IMR-90 (cell line): ENCODE measurements at regions not wholly inside any gene's neighbourhood (a gene's known extent, or its start where the extent isn't known, plus 50 kb on each side); places are given as distances from the start of the nearest gene placed in this dataset.

Experiments
- ATAC-seq: fragments of 200-7000 bp; cut with Tn5 transposase; 2 replicates; pipeline ENCODE4 v1.9.1; 2020; ENCODE audit warnings: low read depth, mild to moderate bottlenecking, moderate library complexity
- BruUV-seq: library from RNA; stranded (reverse); fragments of 400-500 nt; replicated peaks from 2 replicates; lab custom pipeline; 2021; lab: Mats Ljungman, UMichigan
- CTCF ChIA-PET: fragments of 300-600 bp; formaldehyde crosslinking; extraction: SDS; loops from one replicate; lab custom pipeline; 2021; ENCODE audit warnings: antibody characterized with exemption; lab: Yijun Ruan, JAX
- POLR2A ChIA-PET: fragments of 300-600 bp; sonication (Branson Sonifier 250); formaldehyde crosslinking; loops from one replicate; lab custom pipeline; 2022; ENCODE audit warnings: antibody characterized with exemption; ENCODE audit not compliant: unreplicated experiment; lab: Charles Lee
- DNase-seq: peaks from one replicate; pipeline ENCODE4 v3.0.0; 2013
- H2AFZ ChIP-seq: replicated peaks from 2 replicates; pipeline ENCODE3; 2013; ENCODE audit warnings: low read length, mild to moderate bottlenecking; ENCODE audit not compliant: poor library complexity
- H2AK5ac ChIP-seq: 2 replicates; pipeline ENCODE4 v1.6.1; 2013; ENCODE audit warnings: low read depth, low read length, inconsistent platforms
- H2AK9ac ChIP-seq: replicated peaks from 2 replicates; pipeline ENCODE3; 2013; ENCODE audit warnings: mild to moderate bottlenecking, low read depth, low read length, moderate library complexity; ENCODE audit not compliant: poor library complexity
- H2BK120ac ChIP-seq: 2 replicates; pipeline ENCODE4 v1.6.1; 2013; ENCODE audit warnings: low read depth, low read length, inconsistent platforms
- H2BK15ac ChIP-seq: 3 replicates; pipeline ENCODE4 v1.6.1; 2013; ENCODE audit warnings: low read depth, low read length, inconsistent platforms
- H2BK20ac ChIP-seq: 2 replicates; pipeline ENCODE4 v1.6.1; 2013; ENCODE audit warnings: low read depth, mild to moderate bottlenecking, inconsistent platforms, low read length, moderate library complexity
- H2BK5ac ChIP-seq: 2 replicates; pipeline ENCODE4 v1.6.1; 2013; ENCODE audit warnings: mild to moderate bottlenecking, low read depth, low read length, inconsistent platforms; ENCODE audit not compliant: poor library complexity, severe bottlenecking
- H3K14ac ChIP-seq: replicated peaks from 2 replicates; pipeline ENCODE4 v1.6.1; 2013; ENCODE audit warnings: low read depth, low read length, inconsistent platforms
- H3K18ac ChIP-seq: 2 replicates; pipeline ENCODE4 v1.6.1; 2013; ENCODE audit warnings: low read depth, low read length, control low read depth
- H3K23ac ChIP-seq: 2 replicates; pipeline ENCODE4 v1.6.1; 2013; ENCODE audit warnings: low read depth, low read length, inconsistent platforms
- H3K27ac ChIP-seq: 2 replicates; pipeline ENCODE4 v1.5.1; 2013; ENCODE audit warnings: mild to moderate bottlenecking, control low read depth, low read length; ENCODE audit not compliant: insufficient read depth
- H3K27me3 ChIP-seq: 2 replicates; pipeline ENCODE4 v1.6.1; 2013; ENCODE audit warnings: low read length; ENCODE audit not compliant: control insufficient read depth, insufficient read depth
- H3K36me3 ChIP-seq: 2 replicates; pipeline ENCODE4 v1.6.1; 2013; ENCODE audit warnings: low read length, mixed read lengths; ENCODE audit not compliant: control insufficient read depth, insufficient read depth
- H3K4ac ChIP-seq: 2 replicates; pipeline ENCODE4 v1.6.1; 2013; ENCODE audit warnings: low read depth, low read length, inconsistent platforms
- H3K4me1 ChIP-seq: 2 replicates; pipeline ENCODE4 v1.6.1; 2013; ENCODE audit warnings: low read length, mixed read lengths; ENCODE audit not compliant: control insufficient read depth, insufficient read depth
- H3K4me2 ChIP-seq: 2 replicates; pipeline ENCODE4 v1.6.1; 2013; ENCODE audit warnings: low read depth, mild to moderate bottlenecking, control low read depth, low read length, moderate library complexity
- H3K4me3 ChIP-seq: 2 replicates; pipeline ENCODE4 v1.5.1; 2013; ENCODE audit warnings: low read depth, mild to moderate bottlenecking, control low read depth, low read length, moderate library complexity; ENCODE audit not compliant: insufficient read depth
- H3K56ac ChIP-seq: 2 replicates; pipeline ENCODE4 v1.6.1; 2013; ENCODE audit warnings: low read length, inconsistent platforms; ENCODE audit not compliant: insufficient read depth; ENCODE audit errors: extremely low read depth
- H3K79me1 ChIP-seq, 2 experiments: 2 replicates each; pipeline ENCODE4 v1.6.1; 2013; ENCODE audit warnings: low read length in 2 of 2, inconsistent platforms in 1 of 2, low read depth in 1 of 2
- H3K9ac ChIP-seq: 2 replicates; pipeline ENCODE4 v1.6.1; 2013; ENCODE audit warnings: low read depth, low read length, control low read depth
- H3K9me1 ChIP-seq: 2 replicates; pipeline ENCODE4 v1.6.1; 2013; ENCODE audit warnings: low read length, inconsistent platforms; ENCODE audit not compliant: insufficient read depth
- H3K9me3 ChIP-seq: 2 replicates; pipeline ENCODE4 v1.6.1; 2013; ENCODE audit warnings: low read length; ENCODE audit not compliant: control insufficient read depth, insufficient read depth
- H4K20me1 ChIP-seq: 2 replicates; pipeline ENCODE4 v1.6.1; 2013; ENCODE audit warnings: low read length, inconsistent platforms; ENCODE audit not compliant: insufficient read depth
- H4K5ac ChIP-seq: 2 replicates; pipeline ENCODE4 v1.6.1; 2013; ENCODE audit warnings: mild to moderate bottlenecking, low read depth, low read length, control low read depth
- H4K8ac ChIP-seq, 2 experiments: 2 replicates each; pipeline ENCODE4 v1.6.1; 2013; ENCODE audit warnings: low read depth in 2 of 2, low read length in 2 of 2, control low read depth in 1 of 2, inconsistent platforms in 1 of 2
- H4K91ac ChIP-seq: 2 replicates; pipeline ENCODE4 v1.6.1; 2013; ENCODE audit warnings: low read depth, low read length, inconsistent platforms; ENCODE audit not compliant: insufficient read depth
- CHD1 ChIP-seq: IDR thresholded peaks from 2 replicates; pipeline ENCODE4 v1.6.1; 2012; ENCODE audit warnings: low read depth, low read length, improper control_type of control experiment
- FOS ChIP-seq: fragments of 150-350 bp; IDR thresholded peaks from 2 replicates; pipeline ENCODE4 v1.6.1; 2016; ENCODE audit warnings: low read depth, low read length
- MAFK ChIP-seq: IDR thresholded peaks from 2 replicates; pipeline ENCODE4 v1.6.1; 2012; ENCODE audit warnings: low read depth, low read length, improper control_type of control experiment
- NFE2L2 ChIP-seq: fragments of 150-350 bp; IDR thresholded peaks from 2 replicates; pipeline ENCODE4 v1.6.1; 2016; ENCODE audit warnings: low read depth, mild to moderate bottlenecking, low read length
- WGBS, 2 experiments: methylation state at CpG; one replicate each; pipeline versions ENCODE4 v1.1.5 to v1.1.7; 2013; ENCODE audit warnings: missing lambda C conversion rate in 2 of 2; ENCODE audit not compliant: insufficient read length in 1 of 2; ENCODE audit errors: extremely low coverage in 2 of 2; 5-methylcytosine and 5-hydroxymethylcytosine counted together
- dilution Hi-C: fragments of 300-500 bp; cut with HindIII; formaldehyde crosslinking; loops from one replicate; pipeline ENCODE4 v1.14.3; 2018; ENCODE audit warnings: low sequenced_read_pairs; ENCODE audit not compliant: unreplicated experiment
- in situ Hi-C: fragments of 300-500 bp; cut with MboI; formaldehyde crosslinking; loops from 3 replicates; pipeline ENCODE4 v1.14.3; 2019; ENCODE audit warnings: low sequenced_read_pairs, inconsistent platforms, mixed read lengths
- intact Hi-C: fragments of 100-400 bp; cut with micrococcal nuclease; formaldehyde crosslinking; loops from 2 replicates; pipeline ENCODE4 v1.10.0; 2022
- TF ChIP-seq, protein P1 (sequence below): fragments of 150-350 bp; IDR thresholded peaks from 2 replicates; pipeline ENCODE4 v1.6.1; 2017; ENCODE audit warnings: mild to moderate bottlenecking, antibody characterized with exemption, low read length, low read depth
- TF ChIP-seq, protein P2 (sequence below): fragments of 150-350 bp; IDR thresholded peaks from 2 replicates; pipeline ENCODE4 v1.6.1; 2016; ENCODE audit warnings: low read depth, mild to moderate bottlenecking, low read length, moderate library complexity, borderline replicate concordance

GRCh38 chr5:158320934-158321333 is 462.0 kb upstream of the CLINT1 start:
- H3K27me3 ChIP-seq: no peaks in the 10 kb centered on the region
- H3K23ac ChIP-seq: no peak overlapping the region
- H2BK5ac ChIP-seq: no peak overlapping the region
- in situ Hi-C loops (no loop called here), dilution Hi-C loops (no loop called here), intact Hi-C loops (no loop called here)
- H2AFZ ChIP-seq: no peak overlapping the region
- no peak overlapping the region for H3K56ac ChIP-seq
- no peaks in the 10 kb centered on the region for H3K4me1 ChIP-seq
- no peak overlapping the region for H4K5ac ChIP-seq
- H4K91ac ChIP-seq: no peak overlapping the region
- H3K27ac ChIP-seq: no peak overlapping the region
- H2AK5ac ChIP-seq: no peak overlapping the region
- ATAC-seq (no peak), DNase-seq (no peak)
- TF ChIP-seq MAFK (no peak), FOS (no peak), NFE2L2 (no peak), CHD1 (no peak)
- TF ChIP-seq, protein P1, sequence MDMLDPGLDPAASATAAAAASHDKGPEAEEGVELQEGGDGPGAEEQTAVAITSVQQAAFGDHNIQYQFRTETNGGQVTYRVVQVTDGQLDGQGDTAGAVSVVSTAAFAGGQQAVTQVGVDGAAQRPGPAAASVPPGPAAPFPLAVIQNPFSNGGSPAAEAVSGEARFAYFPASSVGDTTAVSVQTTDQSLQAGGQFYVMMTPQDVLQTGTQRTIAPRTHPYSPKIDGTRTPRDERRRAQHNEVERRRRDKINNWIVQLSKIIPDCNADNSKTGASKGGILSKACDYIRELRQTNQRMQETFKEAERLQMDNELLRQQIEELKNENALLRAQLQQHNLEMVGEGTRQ: no peak
- TF ChIP-seq, protein P2, sequence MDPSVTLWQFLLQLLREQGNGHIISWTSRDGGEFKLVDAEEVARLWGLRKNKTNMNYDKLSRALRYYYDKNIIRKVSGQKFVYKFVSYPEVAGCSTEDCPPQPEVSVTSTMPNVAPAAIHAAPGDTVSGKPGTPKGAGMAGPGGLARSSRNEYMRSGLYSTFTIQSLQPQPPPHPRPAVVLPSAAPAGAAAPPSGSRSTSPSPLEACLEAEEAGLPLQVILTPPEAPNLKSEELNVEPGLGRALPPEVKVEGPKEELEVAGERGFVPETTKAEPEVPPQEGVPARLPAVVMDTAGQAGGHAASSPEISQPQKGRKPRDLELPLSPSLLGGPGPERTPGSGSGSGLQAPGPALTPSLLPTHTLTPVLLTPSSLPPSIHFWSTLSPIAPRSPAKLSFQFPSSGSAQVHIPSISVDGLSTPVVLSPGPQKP: no peak
- BruUV-seq: no TSS peak
- no peak overlapping the region for H4K8ac ChIP-seq
- no CpG with 5 or more reads among the region's 5 CpGs for WGBS, 2 experiments
- no peaks in the 10 kb centered on the region for H3K79me1 ChIP-seq
- H3K4ac ChIP-seq: no peak overlapping the region
- no peak overlapping the region for H2AK9ac ChIP-seq
- H2BK15ac ChIP-seq: no peak overlapping the region
- no peaks in the 10 kb centered on the region for H4K20me1 ChIP-seq
- H3K4me2 ChIP-seq: no peak overlapping the region
- H3K18ac ChIP-seq: no peak overlapping the region
- POLR2A ChIA-PET: no interaction called here
- no peaks in the 10 kb centered on the region for H3K9me1 ChIP-seq
- no peak overlapping the region for H3K9ac ChIP-seq
- H3K9me3 ChIP-seq: no peaks in the 10 kb centered on the region
- no peaks in the 10 kb centered on the region for H3K36me3 ChIP-seq
- H2BK20ac ChIP-seq: no peak overlapping the region
- no peak overlapping the region for H3K4me3 ChIP-seq
- H2BK120ac ChIP-seq: no peak overlapping the region
- no peak overlapping the region for H3K14ac ChIP-seq
- CTCF ChIA-PET: interaction anchor here (0.9 kb wide), 1 partner anchor 245 kb away, joined by 3 read pairs; no protein-coding TSS in a partner anchor
